HG02678 (cell line): ENCODE measurements at regions not wholly inside any gene's neighbourhood (a gene's known extent, or its start where the extent isn't known, plus 50 kb on each side); places are given as distances from the start of the nearest gene placed in this dataset.
"Not testable (repeated sequence)": the region's sequence is repeated elsewhere in the genome, so short reads cannot be mapped to it uniquely, and the experiment has no call there.

Source experiments
- ATAC-seq: cut with Tn5 transposase; IDR thresholded peaks from one replicate; pipeline ENCODE4 v1.9.1; 2021; ENCODE audit warnings: mild to moderate bottlenecking, moderate library complexity; ENCODE audit not compliant: unreplicated experiment

DNA sequence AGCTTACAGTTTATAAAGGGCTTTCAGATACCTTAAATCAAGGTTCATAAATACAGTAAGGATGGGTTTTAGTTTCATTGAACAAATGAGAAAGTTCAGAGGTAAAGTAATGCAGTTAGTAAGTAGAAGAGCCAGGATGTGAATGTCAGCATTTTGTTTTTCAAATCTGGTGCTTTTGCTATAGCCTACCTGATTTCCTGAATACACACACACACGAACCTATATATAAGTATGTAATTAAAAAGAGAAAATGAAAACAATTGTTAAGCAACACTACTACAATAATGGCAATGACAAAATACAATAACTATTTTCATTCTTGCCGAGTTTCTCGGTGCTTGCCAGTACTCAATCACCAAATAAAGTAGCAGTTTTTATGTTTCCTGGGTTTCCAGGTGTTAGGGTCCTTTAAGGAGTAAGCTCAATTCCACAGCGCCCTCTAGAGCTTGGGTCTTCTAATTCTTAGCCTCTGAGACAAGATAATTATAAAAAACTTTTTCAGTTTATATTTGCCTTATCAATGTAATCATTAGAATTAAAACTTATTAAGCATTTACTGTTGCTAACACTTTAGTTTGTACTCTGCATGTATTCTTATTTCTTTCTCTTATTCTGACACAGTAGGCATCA is 512.9 kb upstream of the ACVR2A start:
- ATAC-seq: peak; percentile 55

DNA sequence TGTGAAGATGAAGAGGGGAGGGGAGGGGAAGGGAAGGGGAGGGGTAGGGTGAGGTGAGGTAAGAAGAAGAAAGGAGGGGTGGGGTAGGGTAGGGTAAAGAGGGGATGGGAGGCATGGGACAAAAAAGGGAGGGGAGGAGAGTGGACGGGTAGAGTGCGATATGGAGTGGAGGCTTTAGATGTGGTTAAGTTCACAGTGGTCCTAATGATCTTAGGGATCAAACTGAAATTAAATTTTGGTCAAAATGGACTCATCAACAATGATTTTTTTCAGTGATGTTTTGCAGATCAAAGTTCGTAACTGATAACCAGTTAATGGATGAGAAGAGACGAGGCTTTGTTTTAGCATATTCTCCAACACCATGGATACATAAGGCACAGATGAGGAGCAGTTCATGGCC is 513.9 kb upstream of the ACVR2A start:
- no peak for ATAC-seq

DNA sequence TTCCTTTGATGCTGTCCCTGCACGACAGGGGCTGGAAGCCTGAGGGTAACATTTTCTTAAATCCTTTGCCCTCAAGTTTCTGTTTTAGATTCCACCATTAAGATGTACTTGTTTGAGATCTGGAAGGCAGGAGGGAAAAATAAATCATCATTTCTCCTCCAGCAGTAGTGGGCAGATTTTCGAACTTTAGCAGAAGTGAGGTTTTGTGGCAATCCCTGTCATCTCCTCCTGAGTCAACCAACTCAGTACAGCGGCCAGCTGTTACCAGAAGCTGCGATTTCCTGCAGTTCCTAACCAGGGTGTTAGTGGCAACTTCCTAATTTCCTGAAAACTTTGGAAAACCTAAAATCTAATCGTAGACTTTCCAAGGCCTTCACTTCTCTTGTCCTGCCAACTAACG is 517.2 kb upstream of the ACVR2A start:
- no peak for ATAC-seq

DNA sequence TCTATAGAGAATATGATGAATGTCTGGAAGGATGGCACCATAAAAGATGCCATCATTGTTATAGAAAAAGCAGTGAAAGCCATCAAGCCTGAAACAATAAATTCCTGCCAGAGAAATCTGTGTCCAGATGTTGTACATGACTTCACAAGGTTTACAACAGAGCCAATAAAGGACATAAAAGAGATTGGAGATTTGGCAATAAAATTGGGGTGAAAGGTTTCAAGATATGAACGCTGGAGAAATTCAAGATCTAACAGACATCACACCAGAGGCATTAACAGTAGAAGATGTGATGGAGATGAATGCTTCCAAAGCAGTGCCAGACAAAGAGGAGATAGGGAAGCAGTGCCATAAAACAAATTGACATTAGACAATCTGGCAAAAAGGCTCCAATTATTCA is 518.8 kb upstream of the ACVR2A start:
- no peak for ATAC-seq

DNA sequence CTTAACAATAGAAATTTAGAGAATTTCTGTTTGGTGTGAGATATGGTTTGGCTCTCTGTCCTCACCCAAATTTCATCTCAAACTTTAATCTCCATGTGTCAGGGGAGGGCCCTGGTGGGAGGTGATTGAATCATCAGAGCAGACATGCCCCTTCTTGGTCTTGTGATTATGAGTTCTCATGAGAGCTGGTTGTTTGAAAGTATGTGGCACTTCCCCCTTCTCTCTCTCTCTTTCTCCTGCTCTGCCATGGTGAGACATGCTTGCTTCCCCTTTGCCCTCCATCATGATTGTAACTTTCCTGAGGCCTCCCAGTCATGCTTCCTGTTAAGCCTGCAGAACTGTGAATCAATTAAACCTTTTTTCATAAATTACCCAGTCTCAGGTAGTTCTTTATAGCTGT is 524.7 kb upstream of the ACVR2A start:
- no peak for ATAC-seq

DNA sequence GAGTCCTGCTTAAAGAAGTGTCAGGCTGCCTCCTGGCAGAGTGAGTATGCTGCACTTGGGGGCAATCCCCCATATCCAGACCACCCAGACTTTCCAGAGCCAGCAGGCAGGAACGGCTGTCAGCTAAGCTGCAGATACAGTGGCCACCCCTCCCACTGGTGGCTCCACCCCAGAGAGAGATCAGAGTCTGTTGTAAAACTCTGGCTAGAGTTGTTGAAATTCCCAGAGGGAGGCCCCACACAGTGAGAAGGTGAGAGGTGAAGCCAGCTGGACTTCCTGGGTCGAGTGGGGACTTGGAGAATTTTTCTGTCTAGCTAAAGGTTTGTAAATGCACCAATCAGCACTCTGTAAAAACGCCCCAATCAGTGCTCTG is 533.8 kb upstream of the ACVR2A start:
- ATAC-seq: no peak

DNA sequence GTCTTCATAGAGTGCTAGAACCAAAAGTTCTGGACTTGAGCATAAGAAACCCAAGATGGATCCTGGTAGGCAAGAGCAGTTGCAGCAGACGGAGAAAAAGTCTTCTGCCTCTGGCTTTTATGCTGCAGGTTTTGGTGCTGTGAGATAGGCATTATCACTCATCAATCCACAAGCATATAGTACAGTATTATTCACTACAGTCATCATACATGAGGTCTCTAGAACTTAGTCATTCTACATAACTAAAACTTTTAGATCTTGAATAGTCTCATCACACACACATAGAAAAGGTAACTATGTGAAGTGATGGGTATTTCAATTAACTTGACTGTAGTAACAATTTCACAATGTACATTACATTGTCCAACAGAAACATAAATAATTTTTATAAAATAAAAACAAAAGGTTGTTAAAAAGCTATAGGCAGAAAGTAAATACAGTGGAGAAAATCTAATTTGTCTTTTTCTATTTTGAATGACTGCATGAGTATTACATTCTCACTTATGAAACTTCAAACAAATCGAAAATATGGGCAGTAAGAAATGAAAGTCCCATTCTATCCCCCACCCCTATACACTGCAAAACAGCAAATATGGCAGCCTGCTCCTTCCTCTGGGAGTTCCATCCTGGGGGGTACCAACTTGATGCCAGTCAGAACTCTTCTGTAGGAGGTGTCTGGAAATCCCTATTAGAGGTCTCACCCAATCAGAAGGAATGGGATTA is 534.3 kb upstream of the ACVR2A start:
- ATAC-seq: no peak

DNA sequence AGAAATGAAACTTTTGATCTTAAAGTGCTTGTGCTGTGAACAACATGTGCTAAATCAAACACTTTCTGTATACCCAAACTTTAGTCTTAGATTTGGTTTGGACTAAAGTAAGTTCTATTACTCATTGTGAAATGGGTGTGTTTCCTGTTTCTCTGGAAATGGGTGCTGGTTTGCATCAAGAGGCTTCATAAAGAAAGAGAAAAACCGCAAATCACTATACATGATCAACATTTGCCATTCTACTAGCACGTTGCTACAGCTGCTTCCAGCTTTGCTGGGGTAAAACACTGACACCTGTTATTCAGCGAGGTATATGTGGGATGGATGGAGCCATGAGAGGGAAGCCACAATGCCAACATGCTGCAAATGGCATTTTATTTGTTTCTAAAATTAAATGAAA is 547.0 kb upstream of the ACVR2A start:
- peak; percentile 93 for ATAC-seq

DNA sequence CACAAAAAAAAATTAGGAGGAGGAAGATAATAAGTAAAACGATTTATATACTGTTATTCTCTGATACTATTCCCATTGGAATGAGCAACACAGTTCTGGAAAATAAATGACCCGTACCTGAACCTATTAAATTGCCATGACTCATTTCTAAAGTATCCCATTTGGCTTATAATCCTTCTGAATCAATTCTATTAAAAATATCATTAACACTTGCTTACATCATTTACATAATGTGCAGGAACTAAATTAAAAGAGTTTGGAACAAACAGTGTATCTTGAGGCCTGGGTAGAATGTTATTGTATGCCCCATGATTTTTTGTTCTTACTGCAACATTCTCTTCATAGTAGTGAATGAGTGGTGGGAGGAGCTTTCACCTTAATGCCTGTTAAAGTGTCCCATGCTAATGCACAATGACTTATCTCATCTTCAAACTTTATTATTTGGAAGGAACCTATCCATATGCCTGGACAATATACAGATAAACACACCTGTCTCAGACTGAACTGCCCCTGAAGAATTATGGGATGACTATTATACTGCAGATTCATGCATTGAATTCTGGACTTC is 549.9 kb upstream of the ACVR2A start:
- no peak for ATAC-seq

DNA sequence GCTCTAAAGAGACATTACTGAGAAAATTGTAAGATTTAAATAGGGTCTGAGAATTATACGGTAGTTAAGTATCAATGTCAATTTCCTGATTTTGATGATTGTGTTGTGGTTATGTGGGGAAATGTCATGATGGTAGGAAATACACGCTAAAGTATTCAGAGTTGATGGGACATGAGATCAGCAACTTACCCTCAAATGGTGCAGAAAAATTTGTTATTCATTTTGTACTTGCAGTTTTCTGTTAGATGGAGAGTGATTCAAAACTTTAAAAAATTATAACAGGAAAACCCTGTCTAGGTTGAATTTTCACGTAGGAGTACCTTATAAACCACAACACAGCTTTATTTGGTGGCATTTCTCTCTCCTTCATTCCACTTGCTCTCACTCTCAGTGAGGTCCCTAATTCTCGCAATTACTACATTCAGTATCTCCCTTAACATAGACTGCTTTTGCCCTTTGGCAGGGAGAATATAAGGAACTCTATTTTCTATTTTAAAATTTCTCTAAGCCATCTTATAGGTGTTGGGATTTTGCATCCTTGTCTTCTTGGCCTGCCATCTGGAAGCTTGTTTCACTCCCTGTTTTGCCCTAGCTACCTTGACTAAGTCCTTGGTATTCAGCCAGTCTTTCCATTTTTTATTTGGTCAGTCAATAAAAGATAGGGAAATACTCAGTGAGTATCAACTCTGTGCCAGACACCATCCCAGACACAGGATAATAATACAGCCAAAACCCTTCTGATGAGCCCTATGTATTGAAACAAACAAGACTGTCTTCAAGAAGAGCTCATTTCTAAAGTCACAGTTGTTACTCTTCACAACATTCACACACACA is 550.6 kb upstream of the ACVR2A start:
- no peak for ATAC-seq

DNA sequence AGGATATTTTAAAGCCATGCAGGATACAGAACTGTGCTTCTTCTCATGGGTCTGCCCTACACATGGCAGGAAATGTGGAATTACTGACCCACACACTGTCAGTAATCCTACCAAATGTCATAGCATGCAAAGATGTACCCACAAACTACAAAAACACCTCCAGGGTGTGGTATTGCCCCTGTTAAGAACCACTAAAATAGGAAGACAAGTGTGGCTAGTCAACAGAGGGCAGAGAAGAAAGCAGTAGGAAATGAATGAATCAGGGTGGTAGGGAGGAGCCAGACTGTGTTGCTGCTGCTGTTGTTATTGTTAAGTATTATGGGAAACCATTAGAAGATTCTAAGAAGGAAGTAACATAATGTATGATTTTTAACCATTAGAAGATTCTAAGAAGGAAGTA is 556.7 kb upstream of the ACVR2A start:
- ATAC-seq: no peak

DNA sequence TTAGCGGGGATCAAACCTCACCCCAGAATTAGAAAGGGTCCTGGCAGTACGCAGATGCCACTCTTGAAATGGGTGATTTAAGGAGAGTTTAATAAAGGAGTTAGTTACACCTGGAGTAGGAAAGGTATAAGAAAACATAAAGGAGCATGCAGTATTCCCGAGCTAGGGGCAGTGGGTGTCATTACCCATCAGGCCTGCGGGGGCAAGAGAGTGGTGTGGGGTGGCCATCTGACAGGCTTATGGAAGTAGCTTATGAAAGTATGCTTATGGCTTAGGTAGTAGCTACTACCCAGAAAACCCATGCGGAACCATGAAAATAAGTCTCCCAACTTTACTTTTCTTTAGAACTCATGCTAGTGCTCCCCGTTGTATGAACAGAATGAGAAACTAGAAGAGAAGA is 568.9 kb upstream of the ACVR2A start:
- no peak for ATAC-seq

DNA sequence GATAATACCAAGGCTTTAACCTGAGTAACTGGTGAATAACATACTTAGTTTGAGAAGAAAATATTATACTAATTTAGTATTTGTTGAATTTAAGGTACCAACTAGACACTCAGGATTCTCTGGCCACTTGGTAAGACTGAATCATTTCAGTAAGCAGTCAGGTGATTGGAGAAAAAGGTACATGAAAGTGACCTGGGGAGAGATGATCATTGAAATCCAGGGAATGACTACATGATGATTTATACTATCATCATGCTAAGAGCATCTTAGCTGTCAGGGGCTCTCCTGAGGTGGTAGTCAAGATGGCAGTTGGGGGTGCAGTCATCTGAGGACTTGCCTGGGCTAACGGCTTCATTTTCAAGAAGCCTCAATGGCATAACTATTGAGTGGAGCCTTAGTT is 571.2 kb upstream of the ACVR2A start:
- ATAC-seq: no peak

DNA sequence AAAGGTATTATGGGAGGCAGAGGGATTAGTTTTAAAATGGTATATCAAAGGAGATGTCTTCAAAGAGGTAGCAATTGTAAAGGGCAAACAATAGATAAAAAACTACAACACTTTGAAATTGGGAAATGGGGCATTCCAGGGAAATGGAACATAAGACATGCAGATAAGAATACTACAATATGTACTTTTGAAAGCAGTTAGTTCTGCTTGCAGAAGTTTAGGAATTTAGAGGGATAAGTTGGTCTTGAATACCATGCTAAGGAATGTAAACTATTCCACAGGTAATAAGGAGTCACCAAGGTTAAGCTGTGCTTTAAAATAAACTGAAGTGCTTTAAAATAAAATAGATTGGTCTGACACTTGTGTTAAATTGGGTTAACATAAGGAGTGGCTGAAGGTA is 571.7 kb upstream of the ACVR2A start:
- no peak for ATAC-seq

DNA sequence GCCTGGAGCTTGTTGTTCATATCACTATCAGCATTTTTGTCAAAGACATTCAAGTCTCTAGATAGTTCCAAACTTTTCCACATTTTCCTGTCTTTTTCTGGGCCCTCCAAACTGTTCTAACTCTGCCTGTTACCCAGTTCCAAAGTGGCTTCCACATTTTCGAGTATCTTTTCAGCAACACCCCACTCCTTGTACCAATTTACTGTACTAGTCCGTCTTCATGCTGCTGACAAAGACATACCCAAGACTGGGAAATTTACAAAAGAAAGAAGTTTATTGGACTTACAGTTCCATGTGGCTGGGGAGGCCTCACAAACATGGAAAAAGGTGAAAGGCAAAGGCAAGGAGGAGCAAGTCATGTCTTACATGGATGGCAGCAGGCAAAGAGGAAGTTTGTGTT is 575.2 kb upstream of the ACVR2A start:
- not testable (repeated sequence) for ATAC-seq

DNA sequence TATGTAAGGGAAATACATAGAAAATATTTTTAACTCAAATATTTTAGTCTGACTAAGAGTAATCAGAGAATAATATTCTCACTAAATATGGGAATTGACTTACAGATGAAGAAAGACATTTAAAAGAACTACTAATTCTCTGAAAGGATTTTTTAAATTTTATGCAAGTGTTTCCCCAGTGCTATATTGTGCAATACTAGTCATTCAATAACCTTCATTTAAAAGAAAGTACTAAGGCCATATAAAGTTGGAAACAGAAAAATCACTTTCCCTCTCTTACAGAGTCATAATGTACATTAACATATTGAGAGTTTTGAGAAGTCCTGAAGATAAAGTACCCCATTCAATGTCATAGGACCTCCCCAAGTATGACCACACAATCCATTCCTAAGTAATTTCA is 584.6 kb upstream of the ACVR2A start:
- no peak for ATAC-seq

DNA sequence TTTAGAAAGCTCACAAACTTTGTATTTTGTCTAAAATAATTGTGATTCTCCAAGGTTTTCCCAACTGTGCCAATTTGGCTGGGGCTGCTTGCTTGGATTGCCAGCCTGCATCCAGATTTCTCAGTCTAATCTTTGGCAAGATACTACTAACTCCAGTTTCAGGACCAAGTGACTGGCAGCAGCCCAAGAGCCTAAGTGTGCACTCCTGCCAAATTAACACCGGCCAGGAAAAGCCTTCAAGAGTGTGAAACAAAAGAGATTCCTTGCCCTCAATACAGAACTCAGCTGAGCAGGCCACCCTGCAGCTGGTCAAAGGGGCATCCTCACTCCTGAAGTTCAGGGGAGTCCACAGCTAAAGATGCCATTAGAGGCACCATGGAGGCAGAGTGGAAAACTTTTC is 589.0 kb upstream of the ACVR2A start:
- no peak for ATAC-seq

DNA sequence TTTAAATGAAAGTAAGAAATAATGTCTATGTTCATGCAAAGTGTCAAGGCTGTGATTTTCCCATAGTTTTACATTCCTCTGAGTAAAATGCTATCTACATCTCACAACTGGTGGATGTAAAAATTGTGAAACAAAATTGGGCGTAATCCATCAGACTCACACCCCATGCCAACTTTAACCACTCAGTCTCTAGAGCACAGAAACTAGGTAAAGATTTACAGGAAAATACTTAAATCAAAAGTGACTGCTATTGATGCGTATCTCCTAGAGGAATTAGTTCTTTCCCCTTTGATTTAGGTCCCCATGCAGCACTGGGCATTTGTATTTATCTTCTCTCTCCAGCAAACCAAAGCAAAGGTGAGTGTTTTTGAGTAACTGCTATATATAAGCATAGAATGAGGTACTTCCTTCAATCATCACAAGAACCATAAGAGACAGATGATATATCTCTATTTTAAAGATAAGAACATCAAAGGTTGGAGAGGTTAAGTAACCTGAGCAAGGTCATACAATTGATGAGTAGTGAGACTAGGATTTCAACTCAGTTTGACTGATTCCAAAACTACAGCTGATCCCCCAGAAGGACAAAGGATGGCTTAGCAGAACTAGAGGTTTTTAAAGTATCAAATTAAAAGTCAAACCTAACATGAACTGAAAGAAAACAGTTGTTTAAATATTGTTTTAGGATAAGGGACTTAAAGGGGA is 594.0 kb upstream of the ACVR2A start:
- peak; percentile 70 for ATAC-seq

DNA sequence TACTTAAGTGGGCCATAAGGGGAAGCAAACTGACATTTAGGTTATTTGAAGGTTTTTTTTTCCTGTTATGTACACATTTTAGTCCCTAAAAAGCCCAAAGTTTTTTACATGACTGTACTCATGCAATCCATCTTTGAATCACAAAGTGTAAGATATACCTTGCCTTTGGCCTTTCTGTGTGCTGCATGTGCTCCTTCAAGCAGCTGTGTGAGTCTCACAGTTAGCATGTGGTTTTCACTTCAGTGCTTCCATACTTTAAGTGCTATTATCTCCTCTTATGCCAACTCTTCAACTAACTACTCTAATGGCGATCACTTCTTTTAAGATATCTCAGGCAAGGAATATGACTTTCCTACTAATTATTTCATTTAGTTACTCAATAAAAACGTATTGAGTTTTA is 597.1 kb upstream of the ACVR2A start:
- no peak for ATAC-seq

DNA sequence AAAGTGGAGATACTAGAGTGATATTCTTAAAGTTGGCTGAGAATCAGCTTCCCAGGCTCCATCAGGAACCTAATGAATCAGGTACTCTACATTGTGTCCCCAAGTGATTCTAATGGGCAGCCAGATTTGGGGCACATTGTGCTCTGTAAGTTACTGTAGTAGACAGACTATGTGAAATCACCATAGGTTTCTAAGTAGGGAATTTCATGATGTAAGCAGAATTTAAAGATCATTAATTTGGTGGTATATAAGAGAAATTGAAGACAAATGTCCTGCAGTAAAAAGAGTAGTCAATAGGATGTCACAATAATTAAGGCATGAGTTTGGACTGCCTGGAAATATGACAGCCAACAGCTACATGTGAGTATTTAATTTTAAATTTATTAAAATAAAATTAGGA is 602.4 kb upstream of the ACVR2A start:
- no peak for ATAC-seq

DNA sequence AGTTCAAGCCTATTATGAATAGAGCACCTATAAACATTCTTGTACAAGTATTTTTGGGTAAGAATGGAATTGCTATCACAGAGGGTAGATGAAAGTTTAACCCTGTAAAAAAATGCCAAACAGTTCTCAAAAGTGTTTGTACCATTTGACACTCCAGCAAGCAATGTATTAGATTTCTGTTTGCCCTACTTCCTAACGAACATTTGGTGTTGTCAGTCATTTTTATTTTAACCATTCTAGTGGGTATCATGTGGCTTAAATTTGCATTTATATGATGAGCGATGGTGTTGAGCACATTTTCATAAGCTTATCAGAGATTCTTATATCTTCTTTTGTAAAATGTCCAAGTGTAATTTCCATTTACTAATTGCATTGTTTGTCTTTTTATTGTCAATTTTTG is 608.2 kb upstream of the ACVR2A start:
- ATAC-seq: no peak
